HepG2 (cell line): ENCODE measurements at regions not wholly inside any gene's neighbourhood (a gene's known extent, or its start where the extent isn't known, plus 50 kb on each side); places are given as distances from the start of the nearest gene placed in this dataset.

Source experiments
- DMAP1 ChIP-seq: IDR thresholded peaks from 2 replicates; pipeline ENCODE4 v1.6.1; 2016
- EED ChIP-seq: sonication (generic); formaldehyde crosslinking; IDR thresholded peaks from 2 replicates; pipeline ENCODE4 v1.5.0; 2020; ENCODE audit warnings: mild to moderate bottlenecking, missing genetic modification reagents
- FOSL2 ChIP-seq: sonication (generic); formaldehyde crosslinking; IDR thresholded peaks from 2 replicates; pipeline ENCODE4 v1.4.0; 2020; ENCODE audit warnings: missing genetic modification reagents
- HDAC1 ChIP-seq: sonication (generic); formaldehyde crosslinking; IDR thresholded peaks from 2 replicates; pipeline ENCODE4 v1.5.1; 2020; ENCODE audit warnings: mild to moderate bottlenecking, missing genetic modification reagents
- HMGXB4 ChIP-seq, 2 experiments: sonication (generic) in 1 of 2; formaldehyde crosslinking in 1 of 2; IDR thresholded peaks; 2 replicates each; pipeline versions ENCODE4 v1.4.0 to v1.6.1; 2018 to 2020; ENCODE audit warnings: missing genetic modification reagents in 2 of 2, borderline replicate concordance in 1 of 2, low read depth in 1 of 2, mild to moderate bottlenecking in 1 of 2, missing biosample characterization in 1 of 2
- MIER2 ChIP-seq: IDR thresholded peaks from 2 replicates; pipeline ENCODE4 v1.6.1; 2016; ENCODE audit warnings: missing biosample characterization, missing genetic modification reagents
- REPIN1 ChIP-seq: sonication (generic); formaldehyde crosslinking; IDR thresholded peaks from 2 replicates; pipeline ENCODE4 v1.8.0; 2022; ENCODE audit warnings: missing genetic modification reagents, low read depth, mild to moderate bottlenecking, borderline replicate concordance
- RFX1 ChIP-seq: fragments of 450-650 bp; IDR thresholded peaks from 2 replicates; pipeline ENCODE4 v1.6.1; 2017
- SP5 ChIP-seq: IDR thresholded peaks from 2 replicates; pipeline ENCODE4 v1.6.1; 2016; ENCODE audit warnings: low read depth, borderline replicate concordance
- TBX3 ChIP-seq: fragments of 450-650 bp; IDR thresholded peaks from 2 replicates; pipeline ENCODE4 v1.6.1; 2017; ENCODE audit warnings: antibody characterized with exemption, mild to moderate bottlenecking, inconsistent platforms, borderline replicate concordance
- THAP8 ChIP-seq: sonication (generic); formaldehyde crosslinking; IDR thresholded peaks from 2 replicates; pipeline ENCODE4 v1.5.1; 2020; ENCODE audit warnings: missing genetic modification reagents, mild to moderate bottlenecking, borderline replicate concordance
- ZC3H13 ChIP-seq: sonication (generic); formaldehyde crosslinking; IDR thresholded peaks from 2 replicates; pipeline ENCODE4 v1.8.1; 2023; ENCODE audit warnings: mild to moderate bottlenecking, missing genetic modification reagents, moderate library complexity
- ZEB1 ChIP-seq: IDR thresholded peaks from 2 replicates; pipeline ENCODE4 v1.6.1; 2012; ENCODE audit warnings: mild to moderate bottlenecking, low read depth, inconsistent platforms; ENCODE audit not compliant: insufficient replicate concordance
- ZMAT3 ChIP-seq: sonication (generic); formaldehyde crosslinking; conservative IDR thresholded peaks from 2 replicates; pipeline ENCODE4 v1.7.0; 2021; ENCODE audit warnings: missing genetic modification reagents
- ZNF205 ChIP-seq: IDR thresholded peaks from 2 replicates; pipeline ENCODE4 v1.6.1; 2018; ENCODE audit warnings: missing biosample characterization, missing genetic modification reagents
- ZNF350 ChIP-seq: sonication (generic); formaldehyde crosslinking; IDR thresholded peaks from 2 replicates; pipeline ENCODE4 v1.4.0; 2020; ENCODE audit warnings: mild to moderate bottlenecking, low read depth, missing genetic modification reagents, borderline replicate concordance
- ZNF687 ChIP-seq: sonication (generic); formaldehyde crosslinking; IDR thresholded peaks from 2 replicates; pipeline ENCODE4 v1.5.1; 2020; ENCODE audit warnings: mild to moderate bottlenecking, missing genetic modification reagents, moderate library complexity
- TF ChIP-seq, protein P1 (sequence below), 2 experiments: fragments of 450-650 bp in 1 of 2; sonication (generic) in 1 of 2; formaldehyde crosslinking; IDR thresholded peaks; 2 replicates each; pipeline versions ENCODE4 v1.5.0 to v1.8.0; 2020 to 2022; ENCODE audit warnings: mild to moderate bottlenecking in 1 of 2, missing genetic modification reagents in 1 of 2
- TF ChIP-seq, protein P2 (sequence below): sonication (generic); formaldehyde crosslinking; IDR thresholded peaks from 2 replicates; pipeline ENCODE4 v1.4.0; 2020; ENCODE audit warnings: missing genetic modification reagents, borderline replicate concordance

GRCh38 chr9:91036826-91037510 is 235.3 kb downstream of the SYK start (continued):
- no peak for TF ChIP-seq RFX1
- TF ChIP-seq, protein P1, sequence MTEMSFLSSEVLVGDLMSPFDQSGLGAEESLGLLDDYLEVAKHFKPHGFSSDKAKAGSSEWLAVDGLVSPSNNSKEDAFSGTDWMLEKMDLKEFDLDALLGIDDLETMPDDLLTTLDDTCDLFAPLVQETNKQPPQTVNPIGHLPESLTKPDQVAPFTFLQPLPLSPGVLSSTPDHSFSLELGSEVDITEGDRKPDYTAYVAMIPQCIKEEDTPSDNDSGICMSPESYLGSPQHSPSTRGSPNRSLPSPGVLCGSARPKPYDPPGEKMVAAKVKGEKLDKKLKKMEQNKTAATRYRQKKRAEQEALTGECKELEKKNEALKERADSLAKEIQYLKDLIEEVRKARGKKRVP (CRISPR knock-in tag; IDR thresholded peaks at IDR 0.05) = peak in 1 of 2 experiments; percentile 89; a peak in 2 of 4 replicates
- no peak; the same call in 1 of the 2 replicates for TF ChIP-seq ZMAT3 (CRISPR knock-in tag)
- TF ChIP-seq ZNF205 = peak; percentile 92
- peak; percentile 72 for TF ChIP-seq MIER2 (CRISPR knock-in tag)
- peak; percentile 72 to 95 for TF ChIP-seq HMGXB4 (CRISPR knock-in tag; IDR thresholded peaks at IDR 0.05; ENCODE audit: borderline replicate concordance in 1 of 2, low read depth in 1 of 2)
- TF ChIP-seq REPIN1 (CRISPR knock-in tag) = peak; percentile 94
- TF ChIP-seq, protein P2, sequence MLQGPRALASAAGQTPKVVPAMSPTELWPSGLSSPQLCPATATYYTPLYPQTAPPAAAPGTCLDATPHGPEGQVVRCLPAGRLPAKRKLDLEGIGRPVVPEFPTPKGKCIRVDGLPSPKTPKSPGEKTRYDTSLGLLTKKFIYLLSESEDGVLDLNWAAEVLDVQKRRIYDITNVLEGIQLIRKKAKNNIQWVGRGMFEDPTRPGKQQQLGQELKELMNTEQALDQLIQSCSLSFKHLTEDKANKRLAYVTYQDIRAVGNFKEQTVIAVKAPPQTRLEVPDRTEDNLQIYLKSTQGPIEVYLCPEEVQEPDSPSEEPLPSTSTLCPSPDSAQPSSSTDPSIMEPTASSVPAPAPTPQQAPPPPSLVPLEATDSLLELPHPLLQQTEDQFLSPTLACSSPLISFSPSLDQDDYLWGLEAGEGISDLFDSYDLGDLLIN (CRISPR knock-in tag) = no peak
- TF ChIP-seq DMAP1 (CRISPR knock-in tag) = peak; percentile 79
- TF ChIP-seq ZEB1 = no peak
- no peak for TF ChIP-seq THAP8
- TF ChIP-seq SP5 (CRISPR knock-in tag) = 0 out of 2 replicates have a peak, but pooled peaks have one; percentile 16
- TF ChIP-seq HDAC1 = peak; percentile 97
- peak; percentile 93 for TF ChIP-seq ZNF687 (CRISPR knock-in tag)
- peak; percentile 90; the same call in 1 of the 2 replicates for TF ChIP-seq ZNF350 (CRISPR knock-in tag)
- peak; percentile 67; the same call in 1 of the 2 replicates for TF ChIP-seq TBX3
- TF ChIP-seq ZC3H13 = peak; percentile 89
- no peak for TF ChIP-seq EED (CRISPR knock-in tag)
- peak; percentile 94 for TF ChIP-seq FOSL2 (CRISPR knock-in tag)
